ENCODE measurements at regions not wholly inside any gene's neighbourhood (a gene's known extent, or its start where the extent isn't known, plus 50 kb on each side); places are given as distances from the start of the nearest gene placed in this dataset.

- no peak for TF ChIP-seq CTCF (IDR thresholded peaks at IDR 0.05)
- no peak overlapping the region for H3K27ac Mint-ChIP-seq
- H3K9me3 ChIP-seq (ENCODE audit: control insufficient read depth, insufficient read depth, low read length): peaks cover 3% of the 10 kb centered on the region
- H3K4me1 Mint-ChIP-seq: no peaks in the 10 kb centered on the region
- no peaks in the 10 kb centered on the region for H3K27me3 ChIP-seq (ENCODE audit: control insufficient read depth, insufficient read depth, low read length)
- H3K4me1 ChIP-seq (ENCODE audit: control insufficient read depth, insufficient read depth, low read length): no peaks in the 10 kb centered on the region
- no peak overlapping the region for H3K27ac ChIP-seq (ENCODE audit: low read length)
- no peaks in the 10 kb centered on the region for H3K27me3 Mint-ChIP-seq (ENCODE audit: low read depth in 2 of 2)
- H3K36me3 Mint-ChIP-seq: no peaks in the 10 kb centered on the region
- ATAC-seq (no peak), DNase-seq (no peak)
- no peak overlapping the region for H3K4me3 ChIP-seq (ENCODE audit: low read length)
- intact Hi-C loops (cut with micrococcal nuclease): no loop called here
- H3K36me3 ChIP-seq (ENCODE audit: control insufficient read depth, insufficient read depth, low read length): no peaks in the 10 kb centered on the region
- H3K9me3 Mint-ChIP-seq: peaks cover 15 to 17% of the 10 kb centered on the region in 2 donors
- no peak overlapping the region for H3K4me3 Mint-ChIP-seq
- WGBS (ENCODE audit: insufficient coverage): 84% methylated on average over 3 of the region's 3 CpGs
Measured at GRCh38 chr13:107076801-107077200, 508.9 kb upstream of the ARGLU1 start.

- Histone ChIP-seq H3K27me3 (ENCODE audit: control insufficient read depth, insufficient read depth, low read length) (no peaks in the 10 kb centered on the region), H3K27ac (ENCODE audit: low read length) (no peak overlapping the region), H3K9me3 (ENCODE audit: control insufficient read depth, insufficient read depth, low read length) (peaks cover 3% of the 10 kb centered on the region), H3K4me3 (ENCODE audit: low read length) (no peak overlapping the region), H3K36me3 (ENCODE audit: control insufficient read depth, insufficient read depth, low read length) (no peaks in the 10 kb centered on the region), H3K4me1 (ENCODE audit: control insufficient read depth, insufficient read depth, low read length) (no peaks in the 10 kb centered on the region)
- no peak for TF ChIP-seq CTCF (IDR thresholded peaks at IDR 0.05)
- Mint-ChIP-seq H3K9me3 (peaks cover 10 to 15% of the 10 kb centered on the region in 2 donors), H3K36me3 (no peaks in the 10 kb centered on the region), H3K27ac (no peak overlapping the region), H3K4me1 (no peaks in the 10 kb centered on the region), H3K4me3 (no peak overlapping the region), H3K27me3 (ENCODE audit: low read depth in 2 of 2) (no peaks in the 10 kb centered on the region)
- intact Hi-C loops (cut with micrococcal nuclease): no loop called here
- ATAC-seq (no peak), DNase-seq (no peak)
- 78% methylated on average over 6 of the region's 6 CpGs for WGBS (ENCODE audit: insufficient coverage)
Measured at GRCh38 chr13:107075576-107075975, 507.6 kb upstream of the ARGLU1 start.

DNA sequence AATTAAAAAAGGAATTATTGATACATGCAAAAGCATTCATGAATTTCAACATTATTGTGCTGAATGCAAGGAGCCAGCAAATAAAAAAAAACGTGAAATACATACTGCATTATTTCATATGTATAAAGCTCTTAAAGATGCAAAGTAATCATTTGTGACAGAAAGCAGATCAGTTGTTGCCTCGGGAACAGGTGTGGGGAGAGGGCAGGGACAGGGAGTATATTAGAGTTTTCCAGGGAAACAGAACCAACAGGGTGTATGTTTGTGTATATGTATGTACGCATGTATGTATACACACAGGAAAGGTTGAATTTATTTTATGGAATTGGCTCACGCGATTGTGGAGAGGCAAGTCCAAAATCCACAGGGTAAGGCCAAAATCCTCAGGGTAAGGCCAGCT is 502.9 kb upstream of the ARGLU1 start:
- DNase-seq: no peak
- Mint-ChIP-seq H3K9me3 (peaks cover 11 to 14% of the 10 kb centered on the region in 2 donors), H3K27ac (no peak overlapping the region), H3K4me3 (no peak overlapping the region), H3K36me3 (no peaks in the 10 kb centered on the region), H3K27me3 (ENCODE audit: low read depth in 2 of 2) (no peaks in the 10 kb centered on the region), H3K4me1 (no peaks in the 10 kb centered on the region)
- no peaks in the 10 kb centered on the region for H3K4me1 ChIP-seq (ENCODE audit: control insufficient read depth, insufficient read depth, low read length)
- no peaks in the 10 kb centered on the region for H3K36me3 ChIP-seq (ENCODE audit: control insufficient read depth, insufficient read depth, low read length)
- H3K27ac ChIP-seq (ENCODE audit: low read length): no peak overlapping the region
- peaks cover 8% of the 10 kb centered on the region for H3K9me3 ChIP-seq (ENCODE audit: control insufficient read depth, insufficient read depth, low read length)
- WGBS (ENCODE audit: insufficient coverage): 91% methylated on average over 4 of the region's 5 CpGs
- intact Hi-C loops (cut with micrococcal nuclease): no loop called here
- no peaks in the 10 kb centered on the region for H3K27me3 ChIP-seq (ENCODE audit: control insufficient read depth, insufficient read depth, low read length)
- H3K4me3 ChIP-seq (ENCODE audit: low read length): no peak overlapping the region
- no peak for ATAC-seq
- no peak for TF ChIP-seq CTCF (IDR thresholded peaks at IDR 0.05)

- Histone ChIP-seq H3K27me3 (ENCODE audit: control insufficient read depth, insufficient read depth, low read length) (no peaks in the 10 kb centered on the region), H3K4me3 (ENCODE audit: low read length) (no peak overlapping the region), H3K9me3 (ENCODE audit: control insufficient read depth, insufficient read depth, low read length) (peaks cover 6% of the 10 kb centered on the region), H3K4me1 (ENCODE audit: control insufficient read depth, insufficient read depth, low read length) (no peaks in the 10 kb centered on the region), H3K27ac (ENCODE audit: low read length) (no peak overlapping the region), H3K36me3 (ENCODE audit: control insufficient read depth, insufficient read depth, low read length) (no peaks in the 10 kb centered on the region)
- Mint-ChIP-seq H3K4me1 (no peaks in the 10 kb centered on the region), H3K9me3 (peaks cover 8 to 11% of the 10 kb centered on the region in 2 donors), H3K4me3 (no peak overlapping the region), H3K27me3 (ENCODE audit: low read depth in 2 of 2) (no peaks in the 10 kb centered on the region), H3K27ac (no peak overlapping the region), H3K36me3 (no peaks in the 10 kb centered on the region)
- no peak for ATAC-seq
- no peak for TF ChIP-seq CTCF (IDR thresholded peaks at IDR 0.05)
- DNase-seq: no peak
- intact Hi-C loops (cut with micrococcal nuclease): no loop called here
- 80% methylated on average over 4 of the region's 4 CpGs for WGBS (ENCODE audit: insufficient coverage)
Measured at GRCh38 chr13:107069108-107069776, 501.3 kb upstream of the ARGLU1 start.

All from natural killer cell (primary cell).